IPS-NIHi7 (cell line): ENCODE measurements at regions not wholly inside any gene's neighbourhood (a gene's known extent, or its start where the extent isn't known, plus 50 kb on each side); places are given as distances from the start of the nearest gene placed in this dataset.
"Not testable (repeated sequence)": the region's sequence is repeated elsewhere in the genome, so short reads cannot be mapped to it uniquely, and the experiment has no call there.

Source experiments
- DNase-seq: peaks from one replicate; pipeline ENCODE4 v3.0.0; 2012; ENCODE audit warnings: mixed read lengths; ENCODE audit errors: extremely low spot score

DNA sequence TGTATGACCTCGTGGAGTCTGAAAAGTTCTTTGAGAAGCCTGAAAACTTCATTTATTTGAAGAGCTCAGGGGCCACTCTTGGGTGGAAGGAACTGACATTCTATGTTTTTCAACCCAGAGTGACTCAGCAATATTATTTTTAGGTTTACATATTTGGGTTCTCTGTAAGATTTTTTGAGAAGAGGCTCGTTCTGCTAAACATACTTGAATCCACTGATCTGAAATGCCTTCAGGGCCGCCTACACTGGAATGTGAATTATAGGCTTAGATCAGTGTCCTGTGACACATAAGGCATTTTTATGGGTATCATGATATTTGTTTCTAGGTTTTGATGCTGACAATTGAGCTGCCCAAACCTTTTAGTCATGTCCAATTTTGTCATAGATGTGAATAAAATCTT, 86.2 kb downstream of the PSAT1 start:
- no peak for DNase-seq

DNA sequence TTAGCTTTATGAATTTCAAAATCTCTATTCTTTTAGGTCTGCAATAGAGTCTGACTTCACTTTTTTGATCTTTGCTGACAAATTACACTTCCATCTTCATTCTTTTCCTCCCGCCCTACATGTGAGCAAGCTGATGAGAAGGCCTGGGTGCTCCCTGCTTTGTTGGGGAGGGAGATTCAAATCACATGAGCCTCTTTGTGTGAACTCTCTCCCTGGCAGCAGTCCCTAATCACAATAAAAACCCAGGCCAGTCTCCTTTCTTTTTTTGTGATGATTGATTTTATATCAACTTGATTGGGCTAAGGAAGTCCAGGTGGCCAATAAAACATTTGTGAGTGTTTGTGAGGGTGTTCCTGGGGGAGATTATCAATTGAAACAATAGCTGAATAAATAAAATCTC, 89.4 kb downstream of the PSAT1 start:
- no peak for DNase-seq

DNA sequence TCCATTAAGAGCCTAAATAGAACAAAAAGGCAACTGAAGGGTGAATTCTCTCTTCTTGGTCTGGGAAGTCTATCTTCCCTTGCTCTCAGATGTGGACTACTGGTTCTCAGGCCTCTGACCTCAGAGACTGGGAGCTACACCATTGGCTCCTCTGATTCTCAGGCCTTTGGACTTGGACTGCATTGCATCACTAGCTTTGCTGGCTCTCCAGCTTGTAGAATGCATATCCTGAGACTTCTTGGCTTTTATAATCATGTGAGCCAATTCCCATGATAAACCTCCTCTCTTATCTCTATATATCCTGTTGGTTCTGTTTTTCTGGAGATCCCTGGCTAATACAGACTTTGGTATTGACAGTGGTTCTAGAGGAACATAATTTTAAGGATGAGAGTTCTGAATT, 89.8 kb downstream of the PSAT1 start:
- DNase-seq: no peak

DNA sequence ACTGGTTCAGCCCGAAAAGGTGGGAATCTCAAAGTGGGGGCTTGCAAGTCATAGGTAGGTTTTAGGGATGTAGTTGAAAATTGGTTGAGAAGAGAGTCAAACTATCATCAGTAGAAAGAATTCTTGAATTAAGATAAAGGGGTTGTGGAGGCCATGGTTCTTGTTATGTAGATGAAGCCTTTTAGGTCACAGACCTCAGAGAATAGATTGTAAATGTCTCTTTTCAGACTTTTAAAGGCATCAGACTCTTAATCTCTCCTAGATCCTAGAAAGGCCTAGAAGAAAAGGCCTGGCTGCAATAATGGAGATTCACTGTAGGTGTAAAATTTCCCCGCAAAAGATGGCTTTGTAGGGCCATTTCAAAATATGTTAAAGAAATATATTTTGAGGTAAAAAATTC, 96.4 kb downstream of the PSAT1 start:
- DNase-seq: no peak

DNA sequence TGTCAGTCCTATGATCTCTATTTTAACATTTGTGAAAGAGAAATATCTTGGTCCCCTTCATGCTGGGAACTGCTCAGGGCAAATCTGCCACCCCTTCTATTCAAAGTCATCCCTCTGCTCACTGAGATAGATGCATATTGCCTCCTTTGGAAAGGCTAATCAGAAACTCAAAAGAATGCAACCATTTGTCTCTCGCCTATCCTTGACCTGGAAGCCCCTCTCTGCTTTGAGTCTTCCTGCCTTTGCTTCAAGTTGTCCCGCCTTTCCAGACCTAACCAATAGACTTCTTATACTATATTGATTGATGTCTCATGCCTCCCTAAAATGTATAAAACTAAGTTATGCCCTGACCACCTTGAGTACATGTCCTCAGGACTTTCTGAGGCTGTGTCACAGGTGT, 97.0 kb downstream of the PSAT1 start:
- no peak for DNase-seq

DNA sequence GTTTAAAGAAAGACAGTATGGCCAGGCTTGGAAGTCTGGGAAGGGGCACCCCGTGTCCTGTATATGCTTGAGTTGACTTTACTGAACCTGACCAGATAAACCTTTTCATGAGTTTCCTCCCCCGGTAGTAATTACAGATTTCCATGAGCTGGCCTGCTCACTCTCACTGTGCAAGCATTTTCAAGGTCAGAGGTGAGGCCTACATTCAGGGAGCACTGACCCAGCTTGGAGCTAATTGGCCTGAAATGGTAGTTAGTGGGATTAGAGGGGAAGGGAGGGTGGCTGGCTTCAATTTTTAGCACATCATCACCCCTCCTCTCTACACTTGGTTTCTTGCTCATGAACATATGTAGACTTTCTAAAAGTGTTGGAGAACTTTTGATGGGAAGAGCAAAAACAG, 99.2 kb downstream of the PSAT1 start:
- no peak for DNase-seq

DNA sequence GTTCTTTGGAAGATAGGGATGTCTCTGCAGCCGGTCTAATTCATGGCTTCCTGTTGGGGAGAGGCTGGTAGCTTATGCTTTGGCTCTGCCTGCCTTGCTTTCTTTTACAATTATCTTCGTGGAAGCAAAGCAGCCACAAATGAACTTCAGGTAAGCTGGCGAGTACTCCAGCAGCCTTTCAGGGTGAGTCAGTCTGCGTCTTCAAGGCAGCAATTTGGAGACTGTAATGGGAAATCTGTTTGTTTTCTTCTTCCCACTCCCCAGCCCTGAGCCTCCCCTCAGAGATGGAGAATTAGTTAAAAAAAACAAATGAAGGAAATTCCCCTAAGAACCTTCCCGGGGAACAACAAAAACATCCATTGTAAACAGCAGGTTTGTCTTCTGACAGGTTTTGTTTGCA, 100.1 kb downstream of the PSAT1 start:
- peak; percentile 37 for DNase-seq

DNA sequence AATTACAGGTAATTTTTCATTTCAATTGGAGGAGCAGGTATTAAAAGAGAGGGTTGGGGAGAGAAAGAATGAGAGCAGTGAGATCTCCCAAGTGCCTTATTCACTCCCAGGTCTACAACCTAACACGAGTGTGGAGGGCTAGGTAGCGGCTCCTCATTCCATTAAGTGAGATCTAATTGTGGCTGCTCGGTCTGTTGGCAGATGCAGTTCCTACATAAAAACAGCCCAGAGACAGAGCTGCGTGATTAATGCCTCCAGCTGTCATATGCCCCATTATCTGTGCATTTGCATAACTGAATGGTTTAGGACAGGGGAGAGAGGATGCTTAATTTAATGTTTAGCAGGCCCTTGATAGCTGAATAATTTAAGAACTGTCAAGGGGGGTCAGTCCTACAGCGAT, 100.5 kb downstream of the PSAT1 start:
- peak; percentile 27 for DNase-seq

DNA sequence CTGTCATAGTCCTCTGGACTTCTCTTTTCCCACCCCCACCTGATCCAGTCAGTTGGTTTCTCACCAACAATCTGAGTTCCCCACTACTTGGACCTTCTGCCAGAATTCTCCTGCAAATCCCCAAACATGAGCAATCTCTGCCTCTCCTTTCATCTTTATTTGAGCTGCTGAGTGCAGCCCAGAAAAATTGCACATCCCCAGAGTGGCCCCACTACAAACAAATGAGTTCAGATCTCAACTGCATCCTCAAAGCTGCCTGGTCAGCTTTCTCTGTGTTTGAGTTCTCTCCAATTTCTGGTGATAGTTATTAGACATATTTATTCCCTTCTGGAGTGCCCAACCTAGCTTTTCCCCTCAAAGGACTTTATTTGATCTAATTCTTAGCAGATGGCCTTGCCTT, 102.2 kb downstream of the PSAT1 start:
- DNase-seq: no peak

DNA sequence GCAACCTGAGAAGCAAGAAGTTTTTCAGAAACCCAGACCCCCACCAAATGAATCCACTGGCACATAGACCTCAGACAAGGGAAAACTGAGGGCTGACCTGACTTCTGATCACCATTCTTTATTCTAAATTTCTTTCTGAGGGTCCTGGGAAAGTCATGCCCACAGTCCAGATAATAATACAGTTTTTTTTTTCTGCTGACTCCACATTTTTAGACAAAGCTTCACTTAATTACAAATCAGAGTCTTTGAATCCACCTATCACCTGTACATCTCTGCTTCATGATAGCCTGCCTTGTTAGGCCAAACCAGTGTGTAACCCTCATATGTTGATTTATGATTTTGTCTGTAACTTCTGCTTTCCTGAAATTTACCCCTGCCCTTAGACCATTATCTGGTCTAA, 103.6 kb downstream of the PSAT1 start:
- DNase-seq: no peak

DNA sequence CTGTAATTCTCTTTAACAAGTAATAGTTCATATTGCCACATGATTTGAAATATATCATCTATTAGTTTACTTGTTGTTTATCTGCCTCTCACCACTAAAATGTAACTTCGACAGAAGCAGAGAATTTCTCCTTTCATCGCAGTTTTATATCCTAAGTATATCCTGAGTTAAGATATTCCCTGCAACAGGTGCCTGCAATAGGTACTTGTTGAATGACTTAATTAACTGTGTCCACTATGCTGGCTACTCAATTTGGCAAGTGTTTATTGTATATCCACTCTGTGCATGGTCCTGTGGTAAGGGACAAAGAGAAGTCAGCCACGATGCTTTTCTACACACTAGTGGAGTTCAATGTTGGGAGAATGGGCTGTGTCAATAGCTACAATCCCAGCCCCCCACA, 108.5 kb downstream of the PSAT1 start:
- DNase-seq: no peak

DNA sequence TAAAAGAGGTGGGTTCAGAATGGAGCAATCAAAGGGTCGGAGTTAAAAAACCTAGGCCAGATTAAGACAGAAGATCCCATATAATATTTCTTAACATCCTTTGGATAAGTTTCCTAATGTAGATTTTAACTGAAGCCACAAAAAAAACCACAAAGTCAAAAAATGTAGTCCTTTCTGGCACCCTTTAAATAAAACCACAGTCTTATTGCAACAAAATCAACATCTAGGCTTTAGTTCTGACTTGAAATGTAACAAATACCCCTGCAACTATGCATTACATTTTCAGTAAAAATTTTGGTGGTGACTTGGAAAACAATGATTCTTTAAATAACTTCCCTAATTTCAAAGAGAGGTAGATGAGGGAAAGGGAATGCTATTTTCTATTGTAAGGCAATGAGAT, 109.2 kb downstream of the PSAT1 start:
- no peak for DNase-seq

DNA sequence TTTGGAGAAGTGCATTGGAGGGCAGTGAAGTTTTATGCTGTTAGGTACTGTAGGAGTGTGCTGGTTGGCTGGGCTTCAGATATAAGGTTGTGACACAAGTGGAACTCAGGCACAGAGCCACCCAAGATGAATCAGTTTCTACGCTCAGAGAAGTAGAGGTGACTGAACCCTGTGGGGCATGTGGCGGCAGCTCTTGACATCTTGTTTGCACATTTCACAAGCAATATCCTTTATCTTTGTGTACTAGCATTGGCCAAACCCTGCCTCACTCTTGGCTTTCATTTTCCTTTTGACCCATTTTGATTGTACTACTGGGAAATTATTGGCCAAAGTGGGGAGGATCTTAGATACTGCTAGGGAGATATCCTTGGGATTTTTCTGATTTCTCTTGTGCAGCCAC, 110.0 kb downstream of the PSAT1 start:
- no peak for DNase-seq

DNA sequence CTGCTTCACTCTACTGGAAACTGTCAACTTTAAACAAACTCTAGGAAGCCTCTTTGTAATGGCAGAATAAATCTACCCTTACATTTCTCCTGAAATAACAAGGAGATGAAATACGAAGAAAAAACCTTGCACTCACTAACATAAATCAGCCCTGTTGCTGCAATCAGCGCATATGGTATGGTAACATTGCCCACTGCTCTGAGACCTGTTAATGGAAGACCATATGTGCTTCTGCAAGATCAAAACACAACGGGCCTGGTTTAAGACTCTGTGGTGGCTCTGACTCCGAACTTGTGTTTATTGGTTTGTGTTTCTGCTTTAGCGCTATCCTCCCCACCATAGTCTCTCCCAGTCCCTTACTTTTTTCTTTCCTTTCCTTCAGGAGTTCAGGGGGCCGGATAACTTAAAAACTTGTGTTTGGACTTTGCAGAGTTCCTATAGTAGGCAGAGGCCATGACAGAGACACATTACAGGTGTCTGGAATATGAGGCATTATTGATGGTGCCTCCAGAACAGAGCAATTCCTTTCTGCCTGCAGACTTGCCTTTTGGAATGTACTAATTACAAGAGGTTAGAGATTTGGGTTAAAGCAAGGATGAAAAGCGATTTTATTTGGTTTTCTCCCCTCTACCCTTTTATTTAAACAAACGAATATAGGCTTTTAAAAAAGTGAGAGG, 110.8 kb downstream of the PSAT1 start:
- DNase-seq: no peak

DNA sequence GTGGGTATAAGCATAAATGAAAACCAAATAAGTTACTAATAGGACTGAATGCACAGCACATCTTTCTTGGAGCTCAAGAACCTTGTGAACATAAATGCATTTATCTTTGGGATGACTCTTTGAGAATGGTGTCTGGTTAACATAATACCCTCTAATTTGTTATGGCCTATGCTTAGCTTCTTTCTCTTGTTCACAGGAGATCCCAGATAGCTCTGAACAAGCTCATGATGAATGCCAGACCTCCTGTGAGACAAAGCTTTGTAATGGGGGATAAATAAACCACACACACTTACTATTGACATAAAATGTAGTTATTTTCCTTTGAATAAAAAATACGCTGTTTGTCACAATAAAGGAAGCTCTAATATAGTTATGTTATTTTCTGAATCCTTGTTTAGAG, 111.5 kb downstream of the PSAT1 start:
- DNase-seq: no peak

DNA sequence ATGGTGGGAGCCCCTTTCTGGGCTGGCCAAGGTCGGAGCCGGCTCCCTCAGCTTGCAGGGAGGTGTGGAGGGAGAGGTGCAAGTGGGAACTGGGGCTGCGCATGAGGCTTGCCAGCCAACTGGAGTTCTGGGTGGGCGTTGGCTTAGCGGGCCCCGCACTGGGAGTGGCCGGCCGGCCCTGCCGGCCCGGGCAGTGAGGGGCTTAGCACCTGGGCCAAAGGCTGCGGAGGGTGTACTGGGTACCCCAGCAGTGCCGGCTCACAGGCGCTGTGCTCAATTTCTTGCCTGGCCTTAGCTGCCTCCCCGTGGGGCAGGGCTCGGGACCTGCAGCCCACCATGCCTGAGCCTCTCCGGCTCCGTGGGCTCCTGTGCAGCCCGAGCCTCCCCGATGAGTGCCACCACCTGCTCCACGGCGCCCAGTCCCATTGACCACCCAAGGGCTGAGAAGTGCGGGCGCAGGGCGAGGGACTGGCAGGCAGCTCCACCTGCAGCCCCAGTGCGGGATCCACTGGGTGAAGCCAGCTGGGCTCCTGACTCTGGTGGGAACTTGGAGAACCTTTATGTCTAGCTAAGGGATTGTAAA, 113.1 kb downstream of the PSAT1 start:
- not testable (repeated sequence) for DNase-seq

DNA sequence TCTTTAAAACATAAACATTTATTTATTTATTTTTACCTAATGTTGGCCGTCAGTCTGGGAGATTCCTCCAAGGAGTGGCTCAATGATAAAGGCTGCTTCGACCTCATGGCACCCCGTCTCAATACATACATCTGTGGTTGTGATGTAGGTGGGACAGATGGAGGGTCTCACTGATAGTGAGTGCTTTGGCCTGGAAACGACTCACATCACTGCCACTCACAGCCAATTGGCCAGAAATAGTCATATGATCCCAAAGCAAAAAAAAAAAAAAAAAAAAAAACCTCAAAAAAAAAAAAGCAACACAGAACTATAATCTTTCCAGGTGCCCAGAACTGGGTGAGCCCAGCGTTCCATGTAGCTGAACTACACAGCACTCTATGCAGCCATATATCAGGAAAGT, 125.4 kb downstream of the PSAT1 start:
- DNase-seq: no peak

DNA sequence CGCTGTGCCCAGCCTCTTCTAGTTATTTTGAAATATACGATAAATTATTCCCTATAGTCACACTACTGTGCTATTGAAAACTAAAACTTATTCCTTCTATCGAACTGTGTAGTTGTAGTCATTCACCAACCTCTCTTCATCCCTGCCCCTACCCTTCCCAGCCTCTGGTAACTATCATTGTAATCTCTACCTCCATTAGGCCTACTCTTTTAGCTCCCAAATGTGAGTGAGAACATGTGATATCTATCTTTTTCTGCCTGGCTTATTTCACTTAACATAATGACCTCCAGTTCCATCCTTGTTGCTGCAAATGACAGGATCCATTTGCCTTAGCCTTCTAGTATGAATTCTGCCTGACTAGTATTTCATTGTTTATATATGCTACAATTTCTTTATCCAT, 127.4 kb downstream of the PSAT1 start:
- no peak for DNase-seq

DNA sequence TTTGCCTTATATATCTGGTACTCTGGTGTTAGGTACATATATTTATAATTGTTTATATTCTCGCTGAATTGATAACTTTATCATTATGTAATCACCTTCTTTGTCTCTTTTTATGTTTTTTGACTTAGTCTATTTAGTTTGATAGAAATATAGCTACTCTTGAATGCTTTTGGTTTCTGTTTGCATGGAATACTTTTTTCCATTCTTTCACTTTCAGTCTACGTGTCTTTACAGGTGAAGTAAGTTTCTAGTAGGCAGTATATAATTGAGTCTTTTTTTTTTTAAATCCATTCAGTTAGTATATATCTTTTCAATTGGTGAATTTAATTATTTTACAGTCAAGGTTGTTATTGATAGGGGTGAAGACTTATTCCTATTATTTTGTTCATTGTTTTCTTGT, 131.7 kb downstream of the PSAT1 start:
- no peak for DNase-seq

DNA sequence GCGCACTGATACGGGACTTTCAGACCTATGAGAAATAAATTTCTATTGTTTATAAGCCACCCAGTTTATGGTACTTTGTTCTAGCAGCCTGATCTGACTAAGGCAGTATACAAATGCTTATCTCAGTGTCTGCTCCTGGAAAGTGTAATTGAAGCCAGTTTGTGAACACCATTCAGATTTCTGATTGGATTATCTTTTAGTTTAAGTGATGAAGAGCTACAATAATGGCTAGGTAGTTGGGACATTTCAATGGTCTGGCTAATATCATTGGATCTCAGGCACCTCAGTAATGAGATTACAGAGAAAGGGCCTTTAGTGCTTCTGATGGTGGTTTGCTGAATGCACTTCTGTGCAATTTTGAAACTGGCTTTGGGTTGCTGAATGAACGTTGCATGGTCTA, 133.5 kb downstream of the PSAT1 start:
- DNase-seq: no peak

DNA sequence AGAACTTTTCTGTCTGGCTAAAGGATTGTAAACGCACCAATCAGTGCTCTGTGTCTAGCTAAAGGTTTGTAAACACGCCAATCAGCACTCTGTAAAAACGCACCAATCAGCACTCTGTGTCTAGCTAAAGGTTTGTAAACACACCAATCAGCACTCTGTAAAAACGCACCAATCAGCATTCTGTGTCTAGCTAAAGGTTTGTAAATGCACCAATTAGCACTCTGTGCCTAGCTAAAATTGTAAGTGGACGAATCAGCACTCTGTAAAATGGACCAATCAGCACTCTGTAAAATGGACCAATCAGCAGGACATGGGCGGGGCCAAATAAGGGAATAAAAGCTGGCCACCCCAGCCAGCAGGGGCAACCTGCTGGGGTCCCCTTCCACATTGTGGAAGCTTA, 134.1 kb downstream of the PSAT1 start:
- not testable (repeated sequence) for DNase-seq

DNA sequence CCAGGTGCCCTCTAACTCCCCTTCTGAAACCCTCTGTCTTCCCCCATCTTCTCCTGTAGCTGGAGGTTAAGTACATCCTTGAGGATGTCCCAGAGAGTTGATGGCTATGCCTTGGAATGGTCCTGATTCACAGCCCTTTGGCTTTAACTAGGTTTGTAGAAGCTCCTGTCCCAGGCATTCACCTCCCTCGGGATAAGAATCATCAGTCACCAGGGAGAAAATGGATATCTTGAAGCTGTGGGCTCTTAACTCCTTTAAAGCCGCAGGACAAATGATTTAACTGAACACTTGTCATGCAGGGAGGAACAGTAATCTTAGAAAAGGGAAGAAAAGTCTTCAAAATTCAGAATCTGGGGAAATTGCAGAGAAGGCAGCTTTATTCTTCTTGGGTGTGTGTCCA, 139.9 kb downstream of the PSAT1 start:
- no peak for DNase-seq

DNA sequence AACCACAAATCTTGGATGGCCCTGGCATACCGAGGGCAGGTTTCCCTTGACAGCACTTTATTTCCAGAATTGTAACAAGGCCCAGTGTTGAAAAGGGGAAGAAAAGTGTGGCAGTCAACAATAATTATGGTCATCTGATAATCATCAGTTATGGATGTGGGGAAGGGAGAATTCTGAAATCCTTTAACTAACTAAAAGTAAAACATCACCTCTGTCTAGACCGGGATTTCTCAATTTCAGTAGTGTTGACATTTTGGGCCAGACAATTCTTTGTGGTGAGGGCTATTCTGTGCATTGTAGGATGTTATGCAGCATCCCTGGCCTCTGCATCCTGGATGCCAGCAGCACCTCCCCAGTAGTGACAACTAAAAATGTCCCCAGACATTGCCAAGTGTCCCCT, 140.4 kb downstream of the PSAT1 start:
- no peak for DNase-seq

DNA sequence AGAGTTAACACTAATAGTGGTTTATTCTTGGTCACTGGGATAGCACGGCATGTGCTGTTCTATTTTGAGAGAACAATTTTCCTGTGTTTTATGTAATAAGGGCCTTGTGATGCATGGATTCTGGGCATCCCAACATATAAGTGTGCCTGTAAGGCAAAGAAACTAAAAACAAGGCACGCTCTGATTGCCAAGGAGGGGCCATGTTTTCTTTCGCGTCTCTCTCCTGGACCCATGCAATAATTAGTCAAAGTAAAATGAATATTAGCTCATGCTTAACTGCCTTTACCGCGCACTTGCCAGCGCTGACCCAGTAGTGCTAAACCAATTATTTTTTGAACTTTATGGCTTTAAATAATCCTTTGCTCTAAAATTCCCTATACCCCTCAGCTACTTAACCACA, 140.9 kb downstream of the PSAT1 start:
- DNase-seq: no peak
